NCI-H510A treated with DMSO at 0.1 percent for 48 hours (cell line): ENCODE measurements at regions not wholly inside any gene's neighbourhood (a gene's known extent, or its start where the extent isn't known, plus 50 kb on each side); places are given as distances from the start of the nearest gene placed in this dataset.

Experiments used
- DNase-seq: peaks from one replicate; lab custom pipeline; 2025; lab: John Stamatoyannopoulos, UW

- no peak for DNase-seq
Measured at GRCh38 chr15:38696109-38696727, 131.6 kb upstream of the RASGRP1 start.

- no peak for DNase-seq
Measured at GRCh38 chr15:38696790-38697495, 132.3 kb upstream of the RASGRP1 start.

DNA sequence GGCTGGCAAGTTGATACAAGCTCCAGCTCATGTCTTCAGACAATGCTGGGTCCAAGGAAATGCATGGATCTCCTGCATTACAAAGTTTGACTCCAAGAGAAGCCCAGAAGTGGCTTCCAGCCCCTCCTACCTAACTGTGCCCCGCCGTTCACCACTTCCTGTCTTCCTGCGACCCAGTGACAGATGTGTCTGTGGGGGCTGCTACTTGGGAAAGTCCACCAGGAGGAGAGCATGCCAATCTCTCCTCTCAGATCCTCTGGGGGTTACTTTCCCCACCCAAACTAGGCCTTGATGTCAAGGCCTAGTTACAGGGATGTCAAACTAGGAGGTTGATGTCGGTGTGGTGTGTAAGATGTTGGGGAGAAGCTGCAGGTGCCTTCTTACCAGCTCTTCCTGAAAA, 133.6 kb upstream of the RASGRP1 start:
- no peak for DNase-seq

DNA sequence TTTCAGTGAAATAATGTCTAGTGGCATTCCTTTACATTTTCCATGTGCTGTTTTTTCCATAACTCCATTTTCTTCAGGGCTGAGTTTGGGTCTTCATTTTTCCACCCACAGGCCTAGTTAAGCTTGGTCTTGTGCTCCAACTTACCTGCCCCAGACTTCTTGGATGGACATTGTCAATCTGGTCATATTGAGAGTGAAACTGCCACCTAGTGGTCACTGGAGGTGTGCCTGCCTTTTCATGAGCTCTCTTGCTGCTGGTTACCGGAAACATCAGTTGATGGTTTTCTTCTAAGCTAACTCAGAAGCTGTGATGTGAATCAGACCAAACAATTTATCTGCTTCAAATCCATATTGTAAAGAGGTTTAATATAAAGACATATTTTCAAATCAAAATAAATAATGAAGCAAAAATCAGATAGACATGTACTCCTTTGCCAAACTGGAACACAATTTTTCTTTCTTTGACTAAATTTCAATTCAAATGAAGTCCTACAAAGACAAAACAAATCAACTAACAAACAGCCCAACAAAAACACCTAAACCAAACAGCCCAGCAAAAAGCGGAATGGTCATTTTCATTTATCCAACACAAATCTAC, 135.1 kb upstream of the RASGRP1 start:
- peak; percentile 33 for DNase-seq

DNA sequence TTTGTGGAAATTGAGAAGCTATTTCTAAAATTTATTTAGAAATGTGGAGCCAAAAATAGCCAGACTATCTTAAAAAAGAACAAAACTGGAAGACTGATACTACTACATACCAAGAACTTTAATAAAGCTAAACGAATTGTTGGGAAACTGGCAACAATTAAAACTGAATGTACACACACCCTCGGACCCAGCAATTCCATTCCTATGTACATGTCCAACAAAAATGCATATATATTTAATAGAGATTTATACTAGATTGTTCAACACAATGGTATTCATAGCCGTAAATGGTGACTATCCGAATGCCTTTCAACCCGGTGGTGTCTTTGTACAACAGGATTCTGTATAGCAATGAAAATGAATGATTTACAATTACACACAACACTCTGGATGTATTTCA, 136.5 kb upstream of the RASGRP1 start:
- DNase-seq = no peak

GRCh38 chr15:38702178-38702912, 137.7 kb upstream of the RASGRP1 start:
- DNase-seq = peak; percentile 1

GRCh38 chr15:38705436-38706219, 141.0 kb upstream of the RASGRP1 start:
- no peak for DNase-seq

DNA sequence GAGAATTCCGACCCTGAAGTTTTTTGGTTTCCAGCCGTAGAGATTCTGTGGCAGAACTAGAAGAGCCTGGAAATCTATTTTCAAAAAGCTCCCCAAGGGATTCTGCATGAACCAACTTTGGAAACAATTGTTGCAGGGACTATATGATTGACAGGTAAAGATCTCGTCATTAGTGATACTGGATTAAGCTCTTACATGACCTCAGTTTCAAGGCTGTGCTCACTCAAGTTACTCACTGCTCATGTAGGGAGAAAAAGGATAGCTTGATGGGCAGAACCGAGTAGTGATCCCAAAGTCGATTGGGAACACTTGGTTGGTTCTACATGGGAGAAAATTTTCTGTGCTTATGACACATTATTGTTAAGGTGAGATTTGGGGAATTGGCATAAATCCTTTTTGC, 142.3 kb upstream of the RASGRP1 start:
- DNase-seq = no peak

GRCh38 chr15:38707802-38708671, 143.4 kb upstream of the RASGRP1 start:
- DNase-seq = peak; percentile 43

DNA sequence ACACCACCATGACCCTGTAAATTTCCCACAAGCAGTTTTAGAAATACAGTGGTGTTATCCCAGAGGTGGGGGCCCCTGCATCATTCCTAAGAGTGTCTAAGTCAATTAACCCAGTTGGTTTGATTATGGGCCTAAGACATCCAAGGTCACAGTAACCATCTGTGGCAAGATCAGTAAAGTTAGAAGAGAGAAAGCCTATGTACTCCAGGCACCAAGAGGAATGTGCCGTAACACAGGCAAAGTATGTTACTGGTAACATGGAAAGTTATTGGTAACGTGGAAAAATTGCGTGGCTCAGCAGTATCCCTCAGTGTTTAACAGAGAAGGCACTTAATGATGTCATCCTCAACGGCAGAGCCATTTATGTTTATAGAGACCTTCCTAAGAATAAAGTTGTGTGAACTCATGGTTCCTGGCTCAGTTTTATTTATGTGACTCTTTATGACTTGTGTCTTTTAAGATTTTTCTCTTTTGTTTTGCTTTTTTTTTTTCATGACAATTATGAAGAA, 144.1 kb upstream of the RASGRP1 start:
- DNase-seq = no peak

DNA sequence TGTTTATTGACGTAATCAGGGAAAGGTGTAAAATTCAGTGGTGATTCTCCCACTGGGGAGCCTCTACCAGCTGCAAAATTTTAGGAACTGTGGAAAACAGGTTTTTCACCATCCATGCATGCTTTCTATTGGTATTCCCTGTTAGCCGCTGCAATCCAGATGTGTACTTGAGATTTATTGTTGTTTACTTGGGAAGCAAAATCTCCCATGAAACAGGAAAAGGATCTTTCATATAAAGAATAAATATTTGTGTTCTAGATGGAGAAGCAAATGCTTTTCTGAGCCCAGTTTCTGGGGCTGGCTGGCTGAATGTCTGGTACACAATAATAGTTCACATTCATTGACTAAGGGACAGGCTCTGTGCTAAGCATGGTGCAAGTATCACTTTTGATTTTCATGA, 144.6 kb upstream of the RASGRP1 start:
- no peak for DNase-seq

- DNase-seq = no peak
Measured at GRCh38 chr15:38714309-38715072, 149.9 kb upstream of the RASGRP1 start.

DNA sequence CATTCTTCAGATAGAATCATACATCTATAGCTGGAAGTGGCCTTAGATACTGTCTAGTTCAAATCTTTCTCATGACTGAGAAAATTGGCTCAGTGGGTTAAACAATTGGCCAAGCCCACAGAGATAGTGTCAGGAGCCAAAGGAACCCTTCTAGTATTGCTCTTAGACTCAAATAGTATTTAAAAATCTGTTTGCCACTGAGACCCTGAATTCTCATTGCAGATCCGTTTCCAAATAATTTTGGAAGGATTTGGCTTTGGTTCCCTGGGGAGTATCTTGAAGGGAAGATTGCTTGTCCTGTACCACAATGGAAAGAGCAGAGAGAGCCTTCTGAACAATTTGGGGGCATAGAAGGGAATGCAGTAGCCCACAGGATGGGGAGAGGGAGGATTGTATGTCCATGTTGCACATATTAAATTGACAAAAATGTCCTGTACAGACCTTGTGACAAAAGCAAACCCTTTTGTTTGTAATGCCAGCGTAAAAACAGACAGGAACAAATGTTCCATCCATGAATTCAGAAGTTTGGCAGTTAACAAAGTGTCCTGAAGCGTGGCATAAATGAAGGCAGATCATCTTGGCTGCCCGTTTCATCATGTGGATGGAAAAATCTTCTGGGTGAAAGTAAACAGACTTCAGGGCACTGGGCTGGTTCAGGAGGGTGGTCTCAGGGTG, 156.4 kb upstream of the RASGRP1 start:
- DNase-seq = no peak

DNA sequence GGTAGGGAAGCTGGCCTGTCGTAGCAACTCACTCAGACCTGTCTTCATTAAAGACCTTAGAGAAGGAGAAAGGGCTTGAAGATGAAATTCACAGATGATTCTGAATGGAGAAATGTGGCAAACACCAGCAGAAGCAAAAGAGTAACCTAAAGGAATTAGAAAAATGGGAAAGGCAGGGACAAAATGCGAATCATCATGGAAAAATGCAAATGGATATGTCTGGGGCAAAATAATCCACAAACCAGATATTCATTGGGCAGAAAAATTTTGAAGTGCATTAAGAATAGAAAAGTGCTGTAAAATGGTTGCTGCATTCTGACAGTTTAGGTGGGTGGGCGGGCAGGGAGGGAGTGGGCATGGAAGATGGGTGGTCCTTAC, 156.9 kb upstream of the RASGRP1 start:
- no peak for DNase-seq

DNA sequence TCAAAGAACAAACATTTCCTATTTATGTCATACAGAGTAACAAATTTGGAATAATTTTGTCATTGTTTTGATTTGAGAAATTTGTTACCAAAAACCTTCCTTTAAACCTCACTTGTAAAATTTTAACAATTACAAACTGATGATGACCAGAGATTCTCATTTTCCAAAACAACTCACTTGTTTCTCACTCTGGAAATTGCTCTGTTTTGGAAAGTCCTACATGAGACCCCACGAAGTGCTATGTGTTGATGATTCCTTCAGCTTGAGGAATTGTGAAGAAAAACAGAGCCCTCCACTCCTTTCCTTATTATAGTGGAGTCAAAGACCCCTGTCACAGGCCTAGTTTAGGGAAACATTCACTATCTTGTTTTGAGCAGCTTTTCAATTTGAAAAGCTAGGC, 157.6 kb upstream of the RASGRP1 start:
- no peak for DNase-seq

DNA sequence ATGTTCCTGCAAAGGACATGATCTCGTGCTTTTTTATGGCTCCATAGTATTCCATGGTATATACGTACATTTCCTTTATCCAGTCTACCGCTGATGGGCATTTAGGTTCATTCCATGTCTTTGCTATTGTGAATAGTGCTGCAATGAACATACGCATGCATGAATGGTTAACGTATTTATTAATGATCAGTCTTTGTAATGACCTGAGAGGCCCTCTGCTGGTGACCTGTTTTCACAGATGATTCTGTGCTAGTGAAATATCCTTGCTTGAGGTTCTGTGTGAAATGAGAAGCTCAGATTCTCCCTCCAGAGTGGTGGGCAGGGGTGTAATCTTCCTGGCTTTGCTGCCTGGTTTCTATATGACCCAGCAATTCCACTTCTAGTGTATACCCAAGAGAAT, 160.2 kb upstream of the RASGRP1 start:
- DNase-seq = no peak

- no peak for DNase-seq
Measured at GRCh38 chr15:38726187-38726586, 161.6 kb upstream of the RASGRP1 start.

GRCh38 chr15:38733331-38733730, 168.7 kb upstream of the RASGRP1 start:
- DNase-seq = no peak

- no peak for DNase-seq
Measured at GRCh38 chr15:38740206-38740605, 175.6 kb upstream of the RASGRP1 start.

DNA sequence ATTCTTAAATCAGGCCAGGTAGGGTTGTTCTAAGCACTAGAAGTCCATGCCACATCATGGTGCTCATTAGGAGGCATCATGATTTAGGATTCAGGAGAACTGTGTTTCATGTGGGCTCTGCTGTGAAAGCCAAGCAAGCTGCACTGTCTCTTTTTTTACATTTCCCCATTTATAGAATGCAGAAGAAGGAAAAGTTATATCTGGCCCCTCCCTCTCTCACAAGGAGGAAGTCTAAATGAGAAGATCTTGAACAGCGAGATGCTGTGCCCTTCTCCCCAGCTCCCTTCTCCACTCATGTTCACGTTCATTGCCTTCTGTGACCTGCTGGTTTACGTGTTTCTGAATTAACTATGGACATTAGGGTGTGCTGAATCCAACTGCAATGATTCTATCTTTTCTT, 178.5 kb upstream of the RASGRP1 start:
- no peak for DNase-seq
